ENCODE measurements at regions not wholly inside any gene's neighbourhood (a gene's known extent, or its start where the extent isn't known, plus 50 kb on each side); places are given as distances from the start of the nearest gene placed in this dataset.

GRCh38 chr18:65409261-65409660, 341.6 kb upstream of the CDH7 start:
- DNase-seq (ENCODE audit: low spot score) = no peak
- Histone ChIP-seq H3K27ac (no peak overlapping the region), H3K36me3 (no peaks in the 10 kb centered on the region), H3K9me3 (peaks cover 0 to 10% of the 10 kb centered on the region in 2 donors), H3K4me1 (no peaks in the 10 kb centered on the region), H3K4me3 (no peak overlapping the region), H3K27me3 (no peaks in the 10 kb centered on the region)
- TF ChIP-seq, protein P1, sequence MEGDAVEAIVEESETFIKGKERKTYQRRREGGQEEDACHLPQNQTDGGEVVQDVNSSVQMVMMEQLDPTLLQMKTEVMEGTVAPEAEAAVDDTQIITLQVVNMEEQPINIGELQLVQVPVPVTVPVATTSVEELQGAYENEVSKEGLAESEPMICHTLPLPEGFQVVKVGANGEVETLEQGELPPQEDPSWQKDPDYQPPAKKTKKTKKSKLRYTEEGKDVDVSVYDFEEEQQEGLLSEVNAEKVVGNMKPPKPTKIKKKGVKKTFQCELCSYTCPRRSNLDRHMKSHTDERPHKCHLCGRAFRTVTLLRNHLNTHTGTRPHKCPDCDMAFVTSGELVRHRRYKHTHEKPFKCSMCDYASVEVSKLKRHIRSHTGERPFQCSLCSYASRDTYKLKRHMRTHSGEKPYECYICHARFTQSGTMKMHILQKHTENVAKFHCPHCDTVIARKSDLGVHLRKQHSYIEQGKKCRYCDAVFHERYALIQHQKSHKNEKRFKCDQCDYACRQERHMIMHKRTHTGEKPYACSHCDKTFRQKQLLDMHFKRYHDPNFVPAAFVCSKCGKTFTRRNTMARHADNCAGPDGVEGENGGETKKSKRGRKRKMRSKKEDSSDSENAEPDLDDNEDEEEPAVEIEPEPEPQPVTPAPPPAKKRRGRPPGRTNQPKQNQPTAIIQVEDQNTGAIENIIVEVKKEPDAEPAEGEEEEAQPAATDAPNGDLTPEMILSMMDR (IDR thresholded peaks at IDR 0.05) = no peak

DNA sequence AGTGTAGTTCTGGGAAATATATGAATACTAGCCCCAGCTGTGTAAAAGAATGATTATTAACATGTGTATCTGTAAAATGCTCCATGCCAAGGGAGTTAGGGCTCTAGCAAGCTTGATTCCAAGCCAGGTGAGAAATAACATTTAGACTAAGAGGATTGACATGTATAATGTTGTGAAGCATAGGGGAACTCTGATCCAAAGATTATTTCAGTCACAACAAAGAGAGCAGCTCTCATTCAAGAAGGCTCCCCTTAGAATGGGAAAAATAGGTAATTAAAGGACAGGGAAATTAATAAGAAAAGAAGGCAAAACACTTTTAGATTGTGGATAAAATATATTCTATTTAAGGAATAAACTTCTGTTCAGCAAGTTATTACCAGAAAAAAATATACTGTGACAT, 347.3 kb upstream of the CDH7 start:
- no peak for DNase-seq (ENCODE audit: low spot score)
- TF ChIP-seq, protein P1 (IDR thresholded peaks at IDR 0.05) = no peak
- Histone ChIP-seq H3K4me1 (no peaks in the 10 kb centered on the region), H3K27ac (no peak overlapping the region), H3K4me3 (no peak overlapping the region), H3K27me3 (no peaks in the 10 kb centered on the region), H3K9me3 (peaks cover 0 to 10% of the 10 kb centered on the region in 2 donors), H3K36me3 (no peaks in the 10 kb centered on the region)

DNA sequence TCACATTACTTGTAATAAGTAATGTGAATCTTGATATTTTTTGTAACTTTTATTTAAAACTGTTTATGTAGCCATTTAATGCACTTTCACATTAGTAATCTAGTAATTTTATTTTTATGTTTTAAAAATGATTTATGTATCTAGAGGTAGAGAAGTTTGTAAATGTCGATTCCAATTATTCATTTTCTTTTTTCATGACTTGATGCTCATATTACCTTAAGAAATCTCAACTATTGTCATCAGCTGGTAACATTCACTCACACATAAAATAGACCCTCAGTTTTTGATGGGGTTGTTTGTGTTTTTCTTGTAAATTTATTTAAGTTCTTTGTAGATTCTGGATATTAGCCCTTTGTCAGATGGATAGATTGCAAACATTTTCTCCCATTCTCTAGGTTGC, 351.7 kb upstream of the CDH7 start:
- no peak overlapping the region for H3K4me3 ChIP-seq
- no peaks in the 10 kb centered on the region for H3K4me1 ChIP-seq
- no peak for DNase-seq (ENCODE audit: low spot score)
- no peaks in the 10 kb centered on the region for H3K9me3 ChIP-seq
- TF ChIP-seq, protein P1 (IDR thresholded peaks at IDR 0.05) = no peak
- no peaks in the 10 kb centered on the region for H3K36me3 ChIP-seq
- no peak overlapping the region for H3K27ac ChIP-seq
- H3K27me3 ChIP-seq = no peaks in the 10 kb centered on the region

DNA sequence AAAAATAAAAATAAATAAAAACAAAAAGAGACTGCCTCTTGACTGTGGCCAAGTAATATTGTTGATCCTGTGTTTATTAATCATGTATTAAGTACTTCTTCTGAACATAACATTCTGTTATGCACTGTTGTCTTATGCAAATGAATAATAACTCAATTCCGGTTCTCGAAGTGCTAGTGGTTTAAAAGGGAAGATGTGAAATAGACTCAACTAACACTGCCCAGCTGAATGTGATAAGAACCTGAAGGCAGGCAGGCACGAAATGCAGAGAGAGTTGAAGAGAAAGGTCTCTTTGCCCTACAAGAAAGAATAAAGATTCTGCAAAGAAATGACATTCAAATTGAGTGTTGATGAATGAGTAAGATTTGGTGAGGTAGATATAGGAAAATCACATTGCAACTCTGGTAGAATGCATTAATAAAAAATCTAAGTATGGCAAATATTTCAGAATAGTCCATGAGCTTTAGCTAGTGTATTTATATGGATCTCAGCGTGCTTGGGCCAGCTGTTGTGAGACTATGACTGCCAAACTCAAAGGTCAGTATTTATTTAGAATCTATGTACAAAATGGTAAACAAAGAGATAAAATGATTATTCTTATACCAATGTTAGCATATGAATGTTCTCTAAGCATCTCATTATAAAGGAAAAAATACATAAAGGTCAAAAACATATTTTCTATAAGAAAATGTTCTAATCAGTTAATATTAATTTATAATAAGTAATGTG, 352.3 kb upstream of the CDH7 start:
- H3K4me3 ChIP-seq = no peak overlapping the region
- H3K36me3 ChIP-seq = no peaks in the 10 kb centered on the region
- H3K27me3 ChIP-seq = no peaks in the 10 kb centered on the region

DNA sequence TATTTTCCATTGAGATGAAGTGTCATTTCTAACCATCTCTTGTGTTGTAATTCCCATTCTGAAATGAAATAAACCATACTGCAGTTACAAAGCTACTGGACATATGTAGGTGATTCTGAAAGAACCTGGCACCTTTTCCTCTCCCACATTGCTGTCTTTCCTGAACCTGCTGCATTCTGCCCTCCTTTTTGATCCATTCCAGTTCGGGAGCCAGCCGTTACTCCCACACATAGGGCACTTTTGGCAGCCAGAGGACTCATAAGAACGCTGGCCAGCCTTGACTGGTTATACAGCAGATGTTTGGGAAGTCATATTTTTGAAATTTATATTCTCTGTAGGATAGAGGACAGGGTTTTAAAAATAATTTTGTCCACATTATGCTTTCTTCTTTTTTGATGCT, 369.8 kb upstream of the CDH7 start:
- Histone ChIP-seq H3K27me3 (no peaks in the 10 kb centered on the region), H3K9me3 (peaks cover 0 to 4% of the 10 kb centered on the region in 2 donors), H3K4me1 (no peaks in the 10 kb centered on the region), H3K4me3 (no peak overlapping the region), H3K36me3 (no peaks in the 10 kb centered on the region), H3K27ac (no peak overlapping the region)
- TF ChIP-seq, protein P1 (IDR thresholded peaks at IDR 0.05) = no peak
- no peak for DNase-seq (ENCODE audit: low spot score)

More for the DNA sequence above, 352.3 kb upstream of the CDH7 start:
- H3K9me3 ChIP-seq = no peaks in the 10 kb centered on the region
- H3K27ac ChIP-seq = no peak overlapping the region
- TF ChIP-seq, protein P1 (IDR thresholded peaks at IDR 0.05) = no peak
- H3K4me1 ChIP-seq = no peaks in the 10 kb centered on the region
- DNase-seq (ENCODE audit: low spot score) = no peak

DNA sequence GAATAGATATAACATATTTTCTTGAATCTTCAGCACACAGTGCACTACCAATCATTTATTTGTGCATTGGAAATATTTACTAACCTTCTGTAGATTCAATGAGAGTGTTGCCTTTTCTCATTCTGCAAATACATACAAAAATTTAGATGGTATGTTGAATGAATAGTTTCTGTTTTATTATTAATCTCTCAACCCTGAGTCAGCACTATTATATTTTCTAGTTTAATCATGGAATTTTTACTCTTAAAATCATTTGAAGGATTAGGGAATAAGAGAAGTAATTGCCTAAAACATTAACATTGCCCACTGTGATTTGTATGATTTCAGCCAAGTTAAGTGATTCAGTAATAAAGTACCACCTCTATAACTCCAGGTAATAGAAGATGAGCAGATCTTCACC, 370.2 kb upstream of the CDH7 start:
- Histone ChIP-seq H3K4me3 (no peak overlapping the region), H3K9me3 (peaks cover 0 to 4% of the 10 kb centered on the region in 2 donors), H3K27ac (no peak overlapping the region), H3K27me3 (no peaks in the 10 kb centered on the region), H3K36me3 (no peaks in the 10 kb centered on the region), H3K4me1 (no peaks in the 10 kb centered on the region)
- TF ChIP-seq, protein P1 (IDR thresholded peaks at IDR 0.05) = no peak
- DNase-seq (ENCODE audit: low spot score) = no peak

Data from right atrium auricular region (tissue), 2 donors.